Neuronal stem cell (in vitro differentiated cells): ENCODE measurements at regions not wholly inside any gene's neighbourhood (a gene's known extent, or its start where the extent isn't known, plus 50 kb on each side); places are given as distances from the start of the nearest gene placed in this dataset.

Experiments used
- DNase-seq: peaks from one replicate; pipeline ENCODE4 v3.0.0-alpha.2; 2013; ENCODE audit warnings: low spot score
- H2AFZ ChIP-seq: one replicate; pipeline ENCODE4 v1.6.1; 2013; ENCODE audit warnings: mild to moderate bottlenecking, low read length, inconsistent platforms
- H2AK5ac ChIP-seq: 2 replicates; pipeline ENCODE4 v1.6.1; 2013; ENCODE audit warnings: low read depth, mild to moderate bottlenecking, inconsistent platforms, low read length, moderate library complexity, mixed read lengths
- H2BK120ac ChIP-seq: 2 replicates; pipeline ENCODE4 v1.6.1; 2013; ENCODE audit warnings: low read depth, mild to moderate bottlenecking, inconsistent platforms, low read length, moderate library complexity, mixed read lengths
- H2BK12ac ChIP-seq: one replicate; pipeline ENCODE4 v1.6.1; 2013; ENCODE audit warnings: low read length, inconsistent platforms
- H2BK15ac ChIP-seq: 2 replicates; pipeline ENCODE4 v1.6.1; 2013; ENCODE audit warnings: mild to moderate bottlenecking, low read length, inconsistent platforms, mixed read lengths
- H2BK5ac ChIP-seq: one replicate; pipeline ENCODE4 v1.6.1; 2013; ENCODE audit warnings: inconsistent platforms, mild to moderate bottlenecking, low read length, moderate library complexity
- H3K14ac ChIP-seq: one replicate; pipeline ENCODE4 v1.6.1; 2013; ENCODE audit warnings: low read length, inconsistent platforms
- H3K18ac ChIP-seq: 2 replicates; pipeline ENCODE4 v1.6.1; 2013; ENCODE audit warnings: low read length, inconsistent platforms
- H3K23ac ChIP-seq: 2 replicates; pipeline ENCODE4 v1.6.1; 2013; ENCODE audit warnings: low read depth, mild to moderate bottlenecking, mixed read lengths, low read length, inconsistent platforms; ENCODE audit not compliant: poor library complexity
- H3K27ac ChIP-seq: replicated peaks from 3 replicates; pipeline ENCODE4 v1.5.1; 2013; ENCODE audit warnings: low read length, inconsistent platforms
- H3K27me3 ChIP-seq, 3 experiments: 2 replicates each; pipeline ENCODE4 v1.6.1; 2013; ENCODE audit warnings: low read length in 3 of 3, mild to moderate bottlenecking in 2 of 3, inconsistent platforms in 1 of 3, low read depth in 1 of 3, mixed read lengths in 1 of 3, moderate library complexity in 1 of 3; ENCODE audit not compliant: control insufficient read depth in 3 of 3, insufficient read depth in 3 of 3
- H3K36me3 ChIP-seq, 2 donors: replicated peaks in 1 of 2; 2 replicates each; pipeline ENCODE4 v1.6.1; 2013; ENCODE audit warnings: low read length in 2 of 2; ENCODE audit not compliant: control insufficient read depth in 2 of 2, insufficient read depth in 2 of 2
- H3K4ac ChIP-seq: 2 replicates; pipeline ENCODE4 v1.6.1; 2013; ENCODE audit warnings: inconsistent platforms, mild to moderate bottlenecking, low read length, moderate library complexity
- H3K4me1 ChIP-seq, 2 donors: 1 replicate in 1 of 2; 2 replicates in 1 of 2; pipeline ENCODE4 v1.6.1; 2013; ENCODE audit warnings: low read length in 2 of 2, low read depth in 1 of 2; ENCODE audit not compliant: control insufficient read depth in 2 of 2, insufficient read depth in 1 of 2
- H3K4me2 ChIP-seq: one replicate; pipeline ENCODE4 v1.6.1; 2013; ENCODE audit warnings: mild to moderate bottlenecking, low read length, inconsistent platforms; ENCODE audit not compliant: insufficient read depth, poor library complexity, severe bottlenecking
- H3K4me3 ChIP-seq, 2 donors: 2 replicates each; pipeline ENCODE4 v1.5.1; 2013; ENCODE audit warnings: low read length in 2 of 2, mild to moderate bottlenecking in 2 of 2, inconsistent platforms in 1 of 2, moderate library complexity in 1 of 2
- H3K79me1 ChIP-seq: one replicate; pipeline ENCODE4 v1.6.1; 2013; ENCODE audit warnings: low read depth, mild to moderate bottlenecking, inconsistent platforms, low read length, moderate library complexity
- H3K9ac ChIP-seq: one replicate; pipeline ENCODE4 v1.6.1; 2013; ENCODE audit warnings: mild to moderate bottlenecking, low read depth, low read length, inconsistent platforms; ENCODE audit not compliant: poor library complexity
- H3K9me3 ChIP-seq, 2 donors: replicated peaks in 1 of 2; 2 replicates each; pipeline versions ENCODE3 to v1.6.1; 2013; ENCODE audit warnings: low read length in 2 of 2, mild to moderate bottlenecking in 2 of 2, inconsistent platforms in 1 of 2, low read depth in 1 of 2, mixed read lengths in 1 of 2, moderate library complexity in 1 of 2; ENCODE audit not compliant: control insufficient read depth in 2 of 2, insufficient read depth in 1 of 2
- H4K8ac ChIP-seq: one replicate; pipeline ENCODE4 v1.6.1; 2013; ENCODE audit warnings: low read depth, mild to moderate bottlenecking, inconsistent platforms, low read length, moderate library complexity
- H4K91ac ChIP-seq: one replicate; pipeline ENCODE4 v1.6.1; 2013; ENCODE audit warnings: low read length, low read depth, mild to moderate bottlenecking, inconsistent platforms; ENCODE audit not compliant: poor library complexity
- WGBS, 2 donors: extraction: QIAGEN DNeasy Blood & Tissue Kit; methylation state at CpG; one replicate each; pipeline ENCODE4 v1.1.7; 2013; ENCODE audit warnings: missing lambda C conversion rate in 2 of 2, mixed read lengths in 1 of 2; ENCODE audit not compliant: insufficient read length in 2 of 2, insufficient replicate concordance in 1 of 2; ENCODE audit errors: extremely low coverage in 2 of 2; 5-methylcytosine and 5-hydroxymethylcytosine counted together

GRCh38 chr6:113674075-113674474 lies 183.1 kb upstream of the MARCKS start:
- Histone ChIP-seq H2BK120ac (no peak overlapping the region), H3K4me2 (no peak overlapping the region), H3K27ac (no peak overlapping the region), H3K9ac (no peak overlapping the region), H2BK15ac (no peak overlapping the region), H2BK5ac (no peak overlapping the region), H4K8ac (no peak overlapping the region), H3K4ac (no peak overlapping the region), H3K36me3 (no peaks in the 10 kb centered on the region), H3K4me1 (peaks cover 6 to 10% of the 10 kb centered on the region in 2 donors), H2AFZ (no peak overlapping the region), H4K91ac (no peak overlapping the region), H3K23ac (no peak overlapping the region), H3K18ac (no peak overlapping the region), H3K9me3 (no peaks in the 10 kb centered on the region), H3K14ac (no peak overlapping the region), H3K27me3 (no peaks in the 10 kb centered on the region), H3K4me3 (no peak overlapping the region), H3K79me1 (no peaks in the 10 kb centered on the region), H2AK5ac (no peak overlapping the region), H2BK12ac (no peak overlapping the region)
- WGBS, 2 donors, result no CpG with 5 or more reads among the region's 4 CpGs
- DNase-seq, result no peak

GRCh38 chr6:113676057-113676456 lies 181.1 kb upstream of the MARCKS start:
- peak overlapping the region; percentile 2 for H2AFZ ChIP-seq
- no peak overlapping the region for H2BK120ac ChIP-seq
- H4K91ac ChIP-seq, result no peak overlapping the region
- no peak overlapping the region for H2AK5ac ChIP-seq
- no peak overlapping the region for H3K4ac ChIP-seq
- no peaks in the 10 kb centered on the region for H3K27me3 ChIP-seq
- no peak overlapping the region for H2BK15ac ChIP-seq
- DNase-seq, result no peak
- no peak overlapping the region for H3K4me2 ChIP-seq
- peaks cover 6 to 10% of the 10 kb centered on the region in 2 donors for H3K4me1 ChIP-seq
- H2BK5ac ChIP-seq, result no peak overlapping the region
- no peak overlapping the region for H3K27ac ChIP-seq
- H2BK12ac ChIP-seq, result no peak overlapping the region
- H3K36me3 ChIP-seq, result no peaks in the 10 kb centered on the region
- WGBS, 2 donors, result no CpG with 5 or more reads among the region's 4 CpGs
- no peak overlapping the region for H3K18ac ChIP-seq
- no peak overlapping the region for H4K8ac ChIP-seq
- no peak overlapping the region for H3K14ac ChIP-seq
- H3K23ac ChIP-seq, result no peak overlapping the region
- no peak overlapping the region for H3K4me3 ChIP-seq
- H3K79me1 ChIP-seq, result no peaks in the 10 kb centered on the region
- H3K9ac ChIP-seq, result no peak overlapping the region
- no peaks in the 10 kb centered on the region for H3K9me3 ChIP-seq

DNA sequence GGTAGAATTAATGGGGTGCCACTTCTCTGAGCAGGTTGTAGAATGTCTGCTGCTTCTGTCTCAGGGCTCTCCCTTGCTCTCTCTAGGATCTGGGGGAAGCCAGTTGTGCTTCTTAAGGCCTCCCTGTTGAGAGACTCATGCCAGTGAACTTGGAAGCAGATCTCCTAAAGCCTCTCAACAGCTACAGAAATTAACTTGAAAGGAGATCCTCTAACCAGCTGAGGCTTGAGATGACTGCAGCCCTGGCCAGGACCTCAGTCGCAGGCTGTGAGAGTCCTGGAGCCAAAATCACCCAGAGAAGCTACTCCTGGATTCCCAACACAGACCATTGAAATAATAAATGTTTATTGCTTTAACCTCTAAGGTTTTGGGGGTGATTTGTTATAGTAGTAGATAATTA lies 180.2 kb upstream of the MARCKS start:
- no peak overlapping the region for H2BK5ac ChIP-seq
- H3K4ac ChIP-seq, result no peak overlapping the region
- H3K14ac ChIP-seq, result no peak overlapping the region
- peaks cover 6 to 10% of the 10 kb centered on the region in 2 donors for H3K4me1 ChIP-seq
- H3K4me3 ChIP-seq, result no peak overlapping the region
- H3K9me3 ChIP-seq, result no peaks in the 10 kb centered on the region
- no peak overlapping the region for H3K9ac ChIP-seq
- no peak overlapping the region for H2BK120ac ChIP-seq
- no peak overlapping the region for H4K91ac ChIP-seq
- no peak overlapping the region for H3K23ac ChIP-seq
- no peaks in the 10 kb centered on the region for H3K36me3 ChIP-seq
- H3K18ac ChIP-seq, result no peak overlapping the region
- no peak for DNase-seq
- no peak overlapping the region for H2BK12ac ChIP-seq
- no peaks in the 10 kb centered on the region for H3K79me1 ChIP-seq
- no peak overlapping the region for H2AFZ ChIP-seq
- H2AK5ac ChIP-seq, result no peak overlapping the region
- no peak overlapping the region for H2BK15ac ChIP-seq
- no peak overlapping the region for H3K27ac ChIP-seq
- no peak overlapping the region for H4K8ac ChIP-seq
- H3K4me2 ChIP-seq, result no peak overlapping the region
- H3K27me3 ChIP-seq, result no peaks in the 10 kb centered on the region
- WGBS, 2 donors, result no CpG with 5 or more reads among the region's 1 CpG

GRCh38 chr6:113679051-113679450 lies 178.1 kb upstream of the MARCKS start:
- no peaks in the 10 kb centered on the region for H3K4me1 ChIP-seq
- no peak overlapping the region for H3K18ac ChIP-seq
- H3K9me3 ChIP-seq, result no peaks in the 10 kb centered on the region
- H3K4me3 ChIP-seq, result no peak overlapping the region
- no peak overlapping the region for H3K23ac ChIP-seq
- no peaks in the 10 kb centered on the region for H3K36me3 ChIP-seq
- H2BK15ac ChIP-seq, result no peak overlapping the region
- no peaks in the 10 kb centered on the region for H3K27me3 ChIP-seq
- H2AFZ ChIP-seq, result no peak overlapping the region
- H3K27ac ChIP-seq, result no peak overlapping the region
- no peak overlapping the region for H3K4me2 ChIP-seq
- no peaks in the 10 kb centered on the region for H3K79me1 ChIP-seq
- no peak for DNase-seq
- H2AK5ac ChIP-seq, result no peak overlapping the region
- H4K8ac ChIP-seq, result no peak overlapping the region
- H3K14ac ChIP-seq, result no peak overlapping the region
- no peak overlapping the region for H3K9ac ChIP-seq
- no peak overlapping the region for H2BK5ac ChIP-seq
- H3K4ac ChIP-seq, result no peak overlapping the region
- H4K91ac ChIP-seq, result no peak overlapping the region
- no peak overlapping the region for H2BK12ac ChIP-seq
- no peak overlapping the region for H2BK120ac ChIP-seq
- no CpG with 5 or more reads among the region's 3 CpGs for WGBS, 2 donors
